ENCODE measurements at regions not wholly inside any gene's neighbourhood (a gene's known extent, or its start where the extent isn't known, plus 50 kb on each side); places are given as distances from the start of the nearest gene placed in this dataset.
A peak's percentile ranks its signal among the peaks of the same experiment; 100 is the strongest.

- H3K36me3 ChIP-seq (ENCODE audit: control insufficient read depth in 2 of 2, insufficient read depth in 2 of 2, low read length in 2 of 2): no peaks in the 10 kb centered on the region
- H3K4me3 ChIP-seq (ENCODE audit: low read length in 2 of 2): no peak overlapping the region
- no peaks in the 10 kb centered on the region for H3K27me3 ChIP-seq (ENCODE audit: control insufficient read depth in 2 of 2, insufficient read depth in 2 of 2, low read length in 2 of 2)
- H3K9ac ChIP-seq (ENCODE audit: low read depth in 1 of 2, low read length in 2 of 2): no peak overlapping the region
- H3K9me3 ChIP-seq (ENCODE audit: control insufficient read depth in 2 of 2, low read length in 2 of 2): no peaks in the 10 kb centered on the region
- H3K27ac ChIP-seq (ENCODE audit: low read depth in 2 of 2, low read length in 2 of 2): peak overlapping the region in 1 of 2 donors; percentile 90
- H3K4me1 ChIP-seq (ENCODE audit: control insufficient read depth in 2 of 2, insufficient read depth in 2 of 2, low read length in 2 of 2): peaks cover 22 to 53% of the 10 kb centered on the region in 2 donors
These were observed 327.2 kb downstream of the SOX9 start for GRCh38 chr17:72448019-72448418.

- Histone ChIP-seq H3K9ac (ENCODE audit: low read depth in 1 of 2, low read length in 2 of 2) (peak overlapping the region in 1 of 2 donors; percentile 42), H3K27ac (ENCODE audit: low read depth in 2 of 2, low read length in 2 of 2) (peak overlapping the region; percentile 49)
These were observed 331.7 kb downstream of the SOX9 start for GRCh38 chr17:72452286-72453173.

GRCh38 chr17:72454342-72454741 is 333.5 kb downstream of the SOX9 start:
- Histone ChIP-seq H3K36me3 (ENCODE audit: control insufficient read depth in 2 of 2, insufficient read depth in 2 of 2, low read length in 2 of 2) (no peaks in the 10 kb centered on the region), H3K4me3 (ENCODE audit: low read length in 2 of 2) (no peak overlapping the region), H3K9me3 (ENCODE audit: control insufficient read depth in 2 of 2, low read length in 2 of 2) (no peaks in the 10 kb centered on the region)

More at GRCh38 chr17:72452286-72453173, 331.7 kb downstream of the SOX9 start:
- Histone ChIP-seq H3K4me1 (ENCODE audit: control insufficient read depth in 2 of 2, insufficient read depth in 2 of 2, low read length in 2 of 2) (peaks cover 3 to 40% of the 10 kb centered on the region in 2 donors), H3K4me3 (ENCODE audit: low read length in 2 of 2) (peak overlapping the region; percentile 12 to 17), H3K9me3 (ENCODE audit: control insufficient read depth in 2 of 2, low read length in 2 of 2) (no peaks in the 10 kb centered on the region), H3K36me3 (ENCODE audit: control insufficient read depth in 2 of 2, insufficient read depth in 2 of 2, low read length in 2 of 2) (no peaks in the 10 kb centered on the region), H3K27me3 (ENCODE audit: control insufficient read depth in 2 of 2, insufficient read depth in 2 of 2, low read length in 2 of 2) (no peaks in the 10 kb centered on the region)

GRCh38 chr17:72455562-72455961 is 334.7 kb downstream of the SOX9 start:
- Histone ChIP-seq H3K27ac (ENCODE audit: low read depth in 2 of 2, low read length in 2 of 2) (peak overlapping the region; percentile 84 to 85), H3K9me3 (ENCODE audit: control insufficient read depth in 2 of 2, low read length in 2 of 2) (no peaks in the 10 kb centered on the region), H3K36me3 (ENCODE audit: control insufficient read depth in 2 of 2, insufficient read depth in 2 of 2, low read length in 2 of 2) (no peaks in the 10 kb centered on the region), H3K4me3 (ENCODE audit: low read length in 2 of 2) (no peak overlapping the region), H3K4me1 (ENCODE audit: control insufficient read depth in 2 of 2, insufficient read depth in 2 of 2, low read length in 2 of 2) (peaks cover 14 to 49% of the 10 kb centered on the region in 2 donors), H3K9ac (ENCODE audit: low read depth in 1 of 2, low read length in 2 of 2) (peak overlapping the region in 1 of 2 donors; percentile 6), H3K27me3 (ENCODE audit: control insufficient read depth in 2 of 2, insufficient read depth in 2 of 2, low read length in 2 of 2) (no peaks in the 10 kb centered on the region)

More at GRCh38 chr17:72454342-72454741, 333.5 kb downstream of the SOX9 start:
- Histone ChIP-seq H3K9ac (ENCODE audit: low read depth in 1 of 2, low read length in 2 of 2) (no peak overlapping the region), H3K4me1 (ENCODE audit: control insufficient read depth in 2 of 2, insufficient read depth in 2 of 2, low read length in 2 of 2) (peaks cover 11 to 46% of the 10 kb centered on the region in 2 donors), H3K27ac (ENCODE audit: low read depth in 2 of 2, low read length in 2 of 2) (no peak overlapping the region), H3K27me3 (ENCODE audit: control insufficient read depth in 2 of 2, insufficient read depth in 2 of 2, low read length in 2 of 2) (no peaks in the 10 kb centered on the region)

- no peaks in the 10 kb centered on the region for H3K9me3 ChIP-seq (ENCODE audit: control insufficient read depth in 2 of 2, low read length in 2 of 2)
- no peak overlapping the region for H3K4me3 ChIP-seq (ENCODE audit: low read length in 2 of 2)
- H3K4me1 ChIP-seq (ENCODE audit: control insufficient read depth in 2 of 2, insufficient read depth in 2 of 2, low read length in 2 of 2): peaks cover 14 to 49% of the 10 kb centered on the region in 2 donors
- H3K9ac ChIP-seq (ENCODE audit: low read depth in 1 of 2, low read length in 2 of 2): peak overlapping the region; percentile 6 to 51
- no peaks in the 10 kb centered on the region for H3K36me3 ChIP-seq (ENCODE audit: control insufficient read depth in 2 of 2, insufficient read depth in 2 of 2, low read length in 2 of 2)
- H3K27me3 ChIP-seq (ENCODE audit: control insufficient read depth in 2 of 2, insufficient read depth in 2 of 2, low read length in 2 of 2): no peaks in the 10 kb centered on the region
- H3K27ac ChIP-seq (ENCODE audit: low read depth in 2 of 2, low read length in 2 of 2): peak overlapping the region; percentile 84 to 85
These were observed 335.3 kb downstream of the SOX9 start for GRCh38 chr17:72456075-72456474.

GRCh38 chr17:72457712-72458111 is 336.9 kb downstream of the SOX9 start:
- H3K9ac ChIP-seq (ENCODE audit: low read depth in 1 of 2, low read length in 2 of 2): no peak overlapping the region
- no peaks in the 10 kb centered on the region for H3K36me3 ChIP-seq (ENCODE audit: control insufficient read depth in 2 of 2, insufficient read depth in 2 of 2, low read length in 2 of 2)
- no peaks in the 10 kb centered on the region for H3K27me3 ChIP-seq (ENCODE audit: control insufficient read depth in 2 of 2, insufficient read depth in 2 of 2, low read length in 2 of 2)
- peaks cover 14 to 49% of the 10 kb centered on the region in 2 donors for H3K4me1 ChIP-seq (ENCODE audit: control insufficient read depth in 2 of 2, insufficient read depth in 2 of 2, low read length in 2 of 2)
- H3K27ac ChIP-seq (ENCODE audit: low read depth in 2 of 2, low read length in 2 of 2): peak overlapping the region; percentile 81 to 90
- H3K4me3 ChIP-seq (ENCODE audit: low read length in 2 of 2): no peak overlapping the region
- no peaks in the 10 kb centered on the region for H3K9me3 ChIP-seq (ENCODE audit: control insufficient read depth in 2 of 2, low read length in 2 of 2)

GRCh38 chr17:72458301-72458700 is 337.5 kb downstream of the SOX9 start:
- Histone ChIP-seq H3K36me3 (ENCODE audit: control insufficient read depth in 2 of 2, insufficient read depth in 2 of 2, low read length in 2 of 2) (no peaks in the 10 kb centered on the region), H3K4me3 (ENCODE audit: low read length in 2 of 2) (no peak overlapping the region), H3K27ac (ENCODE audit: low read depth in 2 of 2, low read length in 2 of 2) (peak overlapping the region; percentile 81 to 90), H3K27me3 (ENCODE audit: control insufficient read depth in 2 of 2, insufficient read depth in 2 of 2, low read length in 2 of 2) (no peaks in the 10 kb centered on the region), H3K9me3 (ENCODE audit: control insufficient read depth in 2 of 2, low read length in 2 of 2) (no peaks in the 10 kb centered on the region), H3K9ac (ENCODE audit: low read depth in 1 of 2, low read length in 2 of 2) (peak overlapping the region in 1 of 2 donors; percentile 53), H3K4me1 (ENCODE audit: control insufficient read depth in 2 of 2, insufficient read depth in 2 of 2, low read length in 2 of 2) (peaks cover 14 to 43% of the 10 kb centered on the region in 2 donors)

GRCh38 chr17:72460711-72461110 is 339.9 kb downstream of the SOX9 start:
- Histone ChIP-seq H3K36me3 (ENCODE audit: control insufficient read depth in 2 of 2, insufficient read depth in 2 of 2, low read length in 2 of 2) (no peaks in the 10 kb centered on the region), H3K9me3 (ENCODE audit: control insufficient read depth in 2 of 2, low read length in 2 of 2) (no peaks in the 10 kb centered on the region), H3K9ac (ENCODE audit: low read depth in 1 of 2, low read length in 2 of 2) (no peak overlapping the region), H3K27me3 (ENCODE audit: control insufficient read depth in 2 of 2, insufficient read depth in 2 of 2, low read length in 2 of 2) (no peaks in the 10 kb centered on the region), H3K4me1 (ENCODE audit: control insufficient read depth in 2 of 2, insufficient read depth in 2 of 2, low read length in 2 of 2) (peaks cover 31 to 55% of the 10 kb centered on the region in 2 donors), H3K27ac (ENCODE audit: low read depth in 2 of 2, low read length in 2 of 2) (peak overlapping the region in 1 of 2 donors; percentile 23), H3K4me3 (ENCODE audit: low read length in 2 of 2) (no peak overlapping the region)

- Histone ChIP-seq H3K4me1 (ENCODE audit: control insufficient read depth in 2 of 2, insufficient read depth in 2 of 2, low read length in 2 of 2) (peaks cover 36 to 56% of the 10 kb centered on the region in 2 donors), H3K36me3 (ENCODE audit: control insufficient read depth in 2 of 2, insufficient read depth in 2 of 2, low read length in 2 of 2) (no peaks in the 10 kb centered on the region), H3K9ac (ENCODE audit: low read depth in 1 of 2, low read length in 2 of 2) (no peak overlapping the region), H3K27ac (ENCODE audit: low read depth in 2 of 2, low read length in 2 of 2) (no peak overlapping the region), H3K4me3 (ENCODE audit: low read length in 2 of 2) (no peak overlapping the region), H3K9me3 (ENCODE audit: control insufficient read depth in 2 of 2, low read length in 2 of 2) (no peaks in the 10 kb centered on the region), H3K27me3 (ENCODE audit: control insufficient read depth in 2 of 2, insufficient read depth in 2 of 2, low read length in 2 of 2) (no peaks in the 10 kb centered on the region)
These were observed 340.9 kb downstream of the SOX9 start for GRCh38 chr17:72461757-72462156.

GRCh38 chr17:72462407-72462806 is 341.6 kb downstream of the SOX9 start:
- Histone ChIP-seq H3K27me3 (ENCODE audit: control insufficient read depth in 2 of 2, insufficient read depth in 2 of 2, low read length in 2 of 2) (no peaks in the 10 kb centered on the region), H3K9ac (ENCODE audit: low read depth in 1 of 2, low read length in 2 of 2) (no peak overlapping the region), H3K36me3 (ENCODE audit: control insufficient read depth in 2 of 2, insufficient read depth in 2 of 2, low read length in 2 of 2) (no peaks in the 10 kb centered on the region), H3K4me3 (ENCODE audit: low read length in 2 of 2) (no peak overlapping the region), H3K27ac (ENCODE audit: low read depth in 2 of 2, low read length in 2 of 2) (no peak overlapping the region), H3K9me3 (ENCODE audit: control insufficient read depth in 2 of 2, low read length in 2 of 2) (no peaks in the 10 kb centered on the region), H3K4me1 (ENCODE audit: control insufficient read depth in 2 of 2, insufficient read depth in 2 of 2, low read length in 2 of 2) (peaks cover 42 to 58% of the 10 kb centered on the region in 2 donors)

Data from mucosa of rectum (tissue), 2 donors.